Stimulated activated CD4-positive, alpha-beta T cell treated with anti-CD3 and anti-CD28 coated beads, Interleukin-2, amount 100 ng/mL, for 24 hours (primary cell): ENCODE measurements at regions not wholly inside any gene's neighbourhood (a gene's known extent, or its start where the extent isn't known, plus 50 kb on each side); places are given as distances from the start of the nearest gene placed in this dataset.
"Not testable (repeated sequence)": the region's sequence is repeated elsewhere in the genome, so short reads cannot be mapped to it uniquely, and the experiment has no call there.

Experiments used
- DNase-seq, 2 donors: peaks; one replicate each; pipeline ENCODE4 v3.0.0-alpha.2; 2020

DNA sequence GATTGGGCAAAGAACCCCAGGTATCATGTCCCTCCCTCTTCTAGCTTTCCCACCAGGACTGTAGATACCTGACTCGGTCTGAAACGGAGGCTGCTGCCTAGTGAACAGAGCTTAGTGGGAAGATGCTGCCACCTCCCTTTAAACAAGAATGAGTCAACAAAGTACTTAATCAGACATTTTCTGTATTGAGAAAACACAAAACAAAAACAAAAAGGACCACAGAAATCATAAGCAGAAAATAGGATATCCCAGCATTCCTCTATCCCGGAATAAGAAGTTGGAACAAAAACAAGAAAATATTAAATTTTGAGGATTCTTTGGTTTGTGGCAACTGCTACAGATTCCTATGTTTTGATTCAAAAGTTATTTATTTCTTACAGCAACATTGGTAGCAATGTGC, 51.7 kb upstream of the COL8A1 start:
- no peak for DNase-seq

DNA sequence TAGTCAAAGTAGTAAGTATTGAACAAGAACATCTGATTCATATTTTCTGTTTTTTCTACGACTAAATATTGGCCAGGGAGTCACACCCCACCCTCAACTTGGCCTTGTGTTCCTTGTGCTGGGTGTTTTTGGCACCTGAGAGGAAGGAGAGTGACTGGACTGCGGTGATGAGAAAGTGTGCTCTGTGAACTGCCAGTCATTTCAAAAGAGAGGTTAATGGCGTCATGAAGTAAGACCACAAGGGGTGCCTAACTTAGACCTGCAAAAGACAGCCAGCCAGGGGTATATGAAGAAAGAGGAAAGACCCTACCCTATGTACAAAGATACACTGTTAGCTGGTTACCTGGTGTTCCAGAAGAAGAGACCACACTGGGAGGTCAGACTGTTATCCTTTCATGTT, 58.4 kb upstream of the COL8A1 start:
- no peak for DNase-seq

DNA sequence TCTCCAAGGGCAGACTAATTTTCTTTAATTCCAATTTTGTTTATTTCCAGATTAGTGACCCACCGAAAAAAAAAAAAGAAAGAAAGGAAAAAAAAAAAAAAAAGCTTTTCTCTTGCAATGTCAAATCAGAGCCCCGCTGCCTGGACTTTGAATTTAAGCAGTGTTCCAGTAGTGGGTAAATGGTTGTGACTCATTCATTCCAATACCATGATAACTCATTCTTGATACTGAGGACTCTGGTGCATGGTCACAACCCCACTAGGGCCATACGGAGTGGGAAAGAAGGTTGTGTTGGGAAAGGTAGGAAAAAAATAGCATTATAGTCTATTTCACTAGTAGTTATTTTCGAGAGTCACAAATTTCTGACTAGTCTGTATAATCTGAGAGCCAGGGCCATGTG, 59.1 kb upstream of the COL8A1 start:
- no peak for DNase-seq

DNA sequence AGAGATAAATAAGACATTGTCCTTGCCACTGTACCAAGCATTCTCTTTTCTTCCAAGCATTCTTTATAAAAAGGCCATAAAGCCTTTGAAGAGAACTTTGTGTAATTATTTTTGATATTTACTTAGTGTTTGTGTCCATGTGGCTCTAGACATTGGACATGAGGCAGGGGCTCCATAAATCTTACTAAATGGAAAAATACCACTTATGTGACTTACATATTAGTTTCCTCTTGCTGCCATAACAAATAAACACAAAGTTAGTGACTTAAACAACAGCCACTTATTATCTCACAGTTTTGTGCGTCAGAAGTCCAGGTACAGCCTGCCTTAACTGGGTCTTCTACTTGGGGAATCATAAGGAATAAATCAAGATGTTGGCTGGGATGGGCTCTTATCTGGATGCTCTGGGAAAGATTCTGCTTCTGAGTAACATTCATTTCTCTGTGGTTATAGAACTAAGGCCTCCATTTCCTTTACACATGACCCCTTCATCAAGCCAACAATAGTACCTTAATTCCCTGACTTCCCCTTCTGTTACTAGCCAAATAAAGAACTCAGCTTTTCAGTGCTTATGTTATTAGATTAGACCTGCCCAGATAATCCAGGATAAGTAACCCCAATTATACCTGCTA, 59.9 kb upstream of the COL8A1 start:
- no peak for DNase-seq

DNA sequence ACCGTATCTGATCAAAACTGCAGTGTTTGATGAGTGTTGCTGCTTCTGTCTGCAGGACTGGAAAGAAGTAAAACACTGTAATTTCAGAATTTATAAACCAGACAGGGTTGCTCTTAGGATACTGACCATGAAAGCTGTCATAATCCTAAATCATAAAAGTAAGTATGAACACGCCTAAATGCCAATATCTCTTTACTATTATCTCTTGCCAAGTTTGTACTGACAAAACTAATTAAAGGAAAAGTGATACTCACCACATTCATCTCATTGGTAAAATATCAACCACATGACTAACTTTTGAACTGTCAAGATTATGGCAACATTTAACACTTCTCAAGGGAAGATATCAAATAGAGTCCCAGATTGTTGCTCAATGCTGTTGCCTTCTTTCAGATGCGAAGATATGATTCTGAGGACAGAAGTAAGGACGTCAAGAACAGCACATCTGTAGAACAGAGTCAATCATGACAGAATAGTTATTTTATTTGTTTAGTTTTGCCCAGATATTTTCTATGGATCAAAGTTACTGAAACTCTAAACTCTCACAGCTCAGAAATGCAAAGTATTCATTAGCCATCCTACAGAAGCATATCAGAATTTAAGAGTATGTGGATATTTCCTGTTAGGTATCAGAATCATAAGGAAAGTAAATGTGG, 61.4 kb upstream of the COL8A1 start:
- DNase-seq = no peak

DNA sequence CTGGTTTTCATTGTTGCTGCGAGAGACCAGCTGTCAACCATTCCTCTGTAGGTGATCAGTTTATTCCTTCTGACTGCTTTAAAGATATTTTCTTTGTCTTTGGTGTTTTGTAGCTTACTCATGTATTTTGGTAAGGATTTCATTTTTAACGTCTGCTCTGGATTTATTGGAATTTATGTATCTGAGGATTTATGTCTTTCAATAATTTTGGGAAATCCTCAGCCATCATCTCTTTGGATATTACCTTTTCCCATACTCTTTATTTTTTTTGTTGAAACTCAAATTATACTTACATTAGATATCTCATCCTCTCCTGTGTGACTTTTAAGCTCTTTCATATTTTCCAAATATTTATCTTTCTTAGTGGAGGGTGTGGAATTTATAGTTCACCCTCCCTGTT, 62.7 kb upstream of the COL8A1 start:
- no peak for DNase-seq

DNA sequence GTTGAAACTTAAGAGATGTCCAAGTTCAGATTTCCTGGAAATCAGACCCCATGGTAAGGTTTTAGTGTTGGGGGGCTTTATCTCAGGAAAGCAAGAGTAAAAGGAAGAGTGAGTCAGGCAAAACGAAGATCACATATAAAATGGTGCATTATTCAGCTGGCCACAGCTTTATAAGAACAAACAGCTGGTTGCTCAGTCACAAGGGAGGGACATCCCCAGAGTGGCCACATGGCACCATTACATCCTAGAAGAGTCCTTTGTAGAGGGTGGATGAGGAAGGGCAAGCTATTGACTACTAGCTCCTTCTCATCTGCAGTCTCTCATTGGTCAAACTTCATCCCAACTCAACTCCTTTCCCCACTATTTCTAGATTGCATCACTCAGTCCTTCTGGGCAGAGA, 68.3 kb upstream of the COL8A1 start:
- DNase-seq = no peak

DNA sequence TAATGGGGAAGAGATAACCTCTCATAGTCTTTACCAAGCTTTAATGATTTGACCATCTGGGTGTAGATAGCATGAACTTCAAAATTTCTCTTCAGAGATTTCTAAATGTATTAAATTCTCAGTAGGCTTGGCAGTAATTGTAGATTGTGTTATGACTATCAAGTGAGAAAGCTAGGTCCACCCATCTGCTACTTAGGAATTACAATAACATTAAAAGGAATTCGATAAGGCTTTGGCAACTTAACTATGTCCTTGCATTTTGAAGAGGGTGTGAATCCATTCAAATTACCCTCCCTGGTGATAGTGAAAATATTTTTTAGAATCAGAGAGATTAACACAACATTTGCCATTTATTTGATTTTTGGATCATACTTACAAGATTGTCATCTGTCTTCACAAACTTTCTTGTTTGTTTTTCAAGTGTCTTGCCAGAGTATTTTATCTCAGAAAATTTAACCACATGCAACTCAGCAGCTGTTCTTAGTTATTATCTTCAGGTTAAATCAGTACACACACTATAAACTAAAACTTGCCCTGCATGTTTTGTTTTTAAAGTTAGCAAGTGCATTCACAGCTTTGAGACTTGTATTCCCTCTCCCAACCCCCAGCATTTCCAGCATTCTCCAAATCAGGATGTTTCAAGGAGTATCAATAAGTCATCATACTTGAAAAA, 69.6 kb upstream of the COL8A1 start:
- no peak for DNase-seq

DNA sequence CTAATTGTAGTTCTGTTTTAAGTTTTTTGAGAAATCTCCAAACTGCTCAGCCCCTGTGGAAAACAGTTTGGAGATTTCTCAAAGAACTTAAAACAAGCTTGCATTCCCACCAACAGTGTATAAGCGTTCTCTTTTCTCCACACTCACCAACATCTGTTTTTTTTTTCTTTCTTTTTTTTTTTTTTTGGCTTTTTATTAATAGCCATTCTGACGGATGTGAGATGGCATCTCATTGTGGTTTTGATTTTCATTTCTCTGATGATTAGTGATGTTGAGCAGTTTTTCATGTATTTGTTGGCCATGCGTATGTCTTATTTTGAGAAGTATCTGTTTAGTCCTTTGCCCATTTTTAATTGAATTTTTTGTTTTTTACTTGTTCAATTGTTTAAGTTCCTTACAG, 73.1 kb upstream of the COL8A1 start:
- DNase-seq = no peak

DNA sequence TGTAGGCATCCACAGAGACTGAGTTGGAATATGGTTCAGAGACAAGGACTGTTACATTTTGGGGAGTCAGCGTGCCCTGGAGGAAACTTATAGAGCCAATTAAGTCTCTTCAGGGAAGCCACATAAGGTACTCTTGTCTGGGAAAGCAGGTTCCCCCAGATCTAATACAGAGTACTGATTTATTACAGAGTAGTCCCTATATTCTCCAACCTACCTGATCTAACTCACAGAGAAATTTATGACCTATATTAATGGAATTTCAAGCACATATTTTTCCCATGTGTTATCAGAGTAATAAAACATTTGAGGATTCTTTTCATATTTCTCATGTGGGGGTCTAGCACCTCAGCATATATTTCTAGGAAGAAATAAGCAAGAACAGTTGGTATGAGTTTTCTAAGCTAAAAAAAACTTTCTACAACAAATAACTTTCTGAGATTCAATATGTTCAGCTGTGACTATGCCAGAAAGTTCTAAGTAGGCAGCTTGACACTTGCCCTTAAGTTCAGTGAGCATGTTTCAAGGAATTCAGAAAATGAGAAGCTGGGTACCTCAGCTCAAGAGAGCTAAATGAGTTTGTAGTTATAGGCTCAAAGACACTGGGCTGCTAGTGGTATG, 75.3 kb upstream of the COL8A1 start:
- DNase-seq = no peak

DNA sequence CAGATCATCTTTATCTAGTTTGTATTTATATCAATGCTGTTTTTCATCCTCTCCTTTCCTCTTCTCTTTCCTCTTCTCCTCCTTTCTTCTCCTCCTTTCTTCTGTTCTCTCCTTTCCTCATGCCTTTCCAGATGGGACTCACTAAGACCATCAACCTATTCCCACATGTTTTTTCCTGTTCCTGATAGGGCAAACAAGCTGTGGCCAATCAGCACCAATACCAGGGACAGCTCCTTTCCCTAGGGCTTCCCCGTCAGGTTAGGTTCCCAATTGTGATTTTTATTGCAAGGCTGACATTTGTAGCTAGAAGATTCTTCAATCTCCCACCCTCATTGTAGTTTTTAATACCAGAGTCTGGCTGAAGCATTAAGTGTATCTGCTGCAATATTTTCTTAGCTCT, 76.3 kb upstream of the COL8A1 start:
- DNase-seq = no peak

DNA sequence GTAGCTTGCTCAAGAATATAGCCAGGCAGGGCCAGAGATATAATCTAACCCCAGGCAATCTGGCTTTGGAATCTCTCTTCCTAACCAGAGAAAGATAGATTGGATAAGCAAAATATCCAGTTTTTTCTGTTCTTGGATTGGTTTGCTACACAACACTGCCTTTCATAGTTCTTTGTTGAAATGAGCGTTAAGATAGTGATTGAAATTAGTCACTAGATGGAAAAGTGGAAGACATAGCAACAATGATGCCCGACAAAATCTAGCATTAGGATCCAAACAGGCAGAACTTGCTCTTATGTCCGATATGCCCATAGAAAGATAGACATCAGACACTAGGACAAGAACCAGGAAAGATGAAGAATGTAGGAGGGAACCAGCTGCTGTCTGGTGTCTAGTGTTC, 77.3 kb upstream of the COL8A1 start:
- DNase-seq = no peak

DNA sequence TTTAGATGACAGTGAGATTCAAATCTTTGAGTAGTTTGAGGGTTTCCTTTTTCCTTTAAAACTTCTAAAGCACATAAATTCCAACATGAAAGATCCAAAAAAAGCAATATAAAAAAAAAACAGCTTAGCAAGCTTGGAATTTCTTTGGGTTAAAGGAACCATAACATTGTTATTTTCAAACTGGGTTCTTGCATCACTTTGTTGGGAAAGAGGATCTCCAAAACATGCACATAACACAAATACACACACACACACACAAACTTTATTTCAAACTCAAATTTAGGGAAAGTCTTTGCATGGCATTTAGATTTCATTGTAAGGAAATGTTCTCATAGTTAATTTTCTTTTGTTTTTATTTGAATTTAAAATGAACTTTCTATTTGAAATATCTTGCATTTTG, 79.2 kb upstream of the COL8A1 start:
- no peak for DNase-seq

DNA sequence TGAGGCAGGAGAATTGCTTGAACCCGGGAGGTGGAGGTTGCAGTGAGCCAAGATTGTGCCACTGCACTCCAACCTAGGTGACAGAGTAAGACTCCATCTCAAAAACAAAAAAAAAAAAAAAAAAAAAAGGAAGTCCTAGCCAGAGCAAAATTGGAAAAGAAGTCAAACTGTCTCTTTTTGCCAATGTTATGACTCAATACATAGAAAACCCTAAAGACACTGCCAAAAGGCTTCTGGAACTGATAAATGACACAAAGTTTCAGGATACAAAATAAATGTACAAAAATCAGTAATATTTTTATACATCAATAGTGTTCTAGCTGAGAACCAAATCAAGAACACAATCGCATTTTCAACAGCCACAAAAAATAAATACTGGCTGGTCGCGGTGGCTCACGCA, 82.5 kb upstream of the COL8A1 start:
- DNase-seq = not testable (repeated sequence)

DNA sequence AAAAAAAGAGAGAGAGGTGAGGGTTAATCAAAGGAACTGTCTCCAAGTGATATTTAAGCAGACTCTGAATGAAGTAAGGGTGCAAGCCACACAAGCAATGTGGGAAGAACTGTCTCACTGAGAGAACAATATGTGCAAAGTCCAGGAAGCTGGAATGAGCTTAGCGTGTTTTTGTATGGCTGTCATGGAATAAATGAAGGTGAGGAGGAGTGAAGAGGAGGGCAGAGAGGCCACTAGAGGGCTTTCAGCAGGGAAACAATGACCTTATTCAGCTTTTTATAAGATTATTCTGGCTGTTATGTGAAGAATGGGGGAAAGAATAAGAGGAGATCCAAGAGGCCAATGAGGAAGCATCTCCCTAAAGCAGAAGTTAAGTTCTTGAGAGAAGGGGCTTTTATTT, 86.9 kb upstream of the COL8A1 start:
- no peak for DNase-seq

DNA sequence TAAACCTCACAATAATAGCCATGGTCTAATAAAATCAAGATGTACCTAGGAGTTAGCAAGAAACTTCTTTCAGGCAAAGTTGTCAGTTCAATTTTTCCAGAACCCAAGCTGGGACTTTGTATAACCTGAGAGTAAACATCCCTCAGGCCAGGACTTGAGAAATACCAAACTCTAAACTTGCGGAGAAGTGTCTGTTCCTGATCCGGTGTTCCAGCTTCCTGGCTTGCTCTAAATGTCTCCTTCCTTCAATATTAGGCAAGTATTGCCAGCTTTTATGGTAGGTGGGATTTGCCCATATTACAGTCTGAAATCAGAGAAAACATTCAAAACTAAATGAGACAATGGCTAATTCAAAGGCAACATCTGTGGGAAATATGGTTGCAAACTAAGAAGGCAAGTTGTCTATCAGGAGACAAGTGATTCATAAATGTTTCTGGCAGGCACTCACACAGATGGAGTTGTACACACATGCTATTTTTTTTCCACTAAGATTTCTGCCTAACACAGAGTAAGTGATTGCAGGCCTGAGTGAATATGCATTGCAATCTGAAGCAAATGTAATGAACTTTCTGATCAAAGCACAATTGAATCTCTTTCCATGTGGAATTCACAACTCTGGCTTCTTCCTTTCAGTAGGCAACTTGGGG, 88.3 kb upstream of the COL8A1 start:
- DNase-seq = no peak

DNA sequence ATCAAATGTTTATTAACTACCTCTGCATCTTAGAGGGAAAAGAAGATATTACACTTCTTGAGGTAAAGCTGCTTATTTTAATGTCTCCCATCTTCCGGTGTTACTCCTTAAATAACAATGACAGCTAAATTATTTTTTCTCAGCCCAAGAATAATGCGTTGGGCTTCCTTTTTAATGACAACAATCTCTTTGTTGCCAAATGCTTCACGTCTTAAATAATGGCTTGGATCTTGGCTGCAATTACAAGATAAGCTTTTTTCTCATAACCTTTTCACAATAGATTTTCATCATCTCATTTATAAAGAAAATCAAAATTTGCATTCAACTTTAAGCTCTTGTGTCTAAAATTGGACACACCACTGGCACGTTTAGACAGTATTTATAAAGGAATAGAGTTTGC, 89.2 kb upstream of the COL8A1 start:
- DNase-seq = no peak

DNA sequence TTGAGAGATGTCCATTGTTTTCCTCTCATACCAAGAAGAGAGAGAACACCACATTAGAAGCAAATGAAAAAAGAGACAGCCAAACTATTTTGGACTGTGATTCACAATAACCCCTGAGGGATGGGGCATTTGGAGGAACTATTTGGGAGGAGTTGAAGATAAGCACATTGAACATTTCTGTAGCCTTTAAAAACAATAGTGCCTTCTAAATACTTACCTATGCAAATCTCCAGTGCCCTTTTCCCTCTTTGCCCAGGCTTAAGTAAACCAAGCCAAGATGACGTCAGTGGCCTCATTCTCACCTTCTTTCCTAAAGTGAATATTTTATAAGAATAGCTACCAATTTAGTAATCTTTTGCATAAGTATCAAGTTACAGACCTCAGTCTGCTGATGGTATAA, 89.7 kb upstream of the COL8A1 start:
- DNase-seq = no peak

DNA sequence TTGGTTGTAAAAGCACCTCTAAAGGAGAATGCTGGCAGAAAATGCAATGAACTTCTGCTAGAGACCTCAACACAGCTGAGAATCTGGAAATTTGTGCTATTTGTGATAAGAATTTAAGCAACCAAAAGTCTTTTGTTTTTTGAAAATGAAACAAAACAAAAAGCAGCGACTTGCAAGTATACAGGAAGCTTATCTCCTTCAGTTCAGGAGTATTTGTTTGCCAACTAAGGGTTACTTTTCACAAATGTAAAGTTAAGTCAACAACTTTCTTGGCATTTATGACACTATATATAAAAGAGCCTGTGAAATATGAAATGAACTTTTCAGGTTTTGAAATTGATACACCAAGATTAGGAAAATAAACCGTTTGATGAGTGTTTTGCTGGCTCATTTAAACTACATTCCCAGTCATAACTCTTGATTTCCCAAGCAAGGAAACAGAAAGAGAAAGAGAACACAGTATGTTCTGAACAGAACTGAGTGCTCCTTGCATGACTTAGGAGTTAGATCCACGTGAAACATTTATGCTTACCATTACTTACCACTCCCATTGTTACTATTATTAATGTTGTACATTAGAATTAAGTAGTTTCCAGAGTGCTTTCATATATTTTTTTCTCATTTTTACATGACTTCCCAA, 92.3 kb upstream of the COL8A1 start:
- no peak for DNase-seq

DNA sequence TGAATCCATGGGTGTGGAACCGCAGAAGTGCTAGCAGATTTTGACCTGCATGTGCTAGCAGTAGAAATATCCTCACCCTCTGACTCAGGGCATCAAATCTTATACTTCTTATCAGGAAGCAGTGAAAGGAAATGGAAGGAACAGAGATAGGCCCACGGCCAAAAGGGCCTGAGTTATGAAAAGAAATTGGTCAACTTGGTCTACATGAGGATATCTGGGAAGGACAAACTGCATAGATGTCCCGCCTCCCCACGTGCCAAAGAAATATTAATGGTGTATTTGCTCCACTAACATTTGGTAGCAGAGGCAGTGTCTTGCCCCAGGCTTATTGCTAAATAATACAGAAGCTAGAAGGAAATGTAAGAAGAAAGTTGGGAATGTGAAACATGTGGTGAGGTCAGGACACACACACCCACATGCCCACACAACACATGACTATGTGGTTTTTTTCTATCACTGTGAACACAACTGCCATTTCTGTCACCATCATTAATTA, 93.6 kb upstream of the COL8A1 start:
- DNase-seq = no peak

DNA sequence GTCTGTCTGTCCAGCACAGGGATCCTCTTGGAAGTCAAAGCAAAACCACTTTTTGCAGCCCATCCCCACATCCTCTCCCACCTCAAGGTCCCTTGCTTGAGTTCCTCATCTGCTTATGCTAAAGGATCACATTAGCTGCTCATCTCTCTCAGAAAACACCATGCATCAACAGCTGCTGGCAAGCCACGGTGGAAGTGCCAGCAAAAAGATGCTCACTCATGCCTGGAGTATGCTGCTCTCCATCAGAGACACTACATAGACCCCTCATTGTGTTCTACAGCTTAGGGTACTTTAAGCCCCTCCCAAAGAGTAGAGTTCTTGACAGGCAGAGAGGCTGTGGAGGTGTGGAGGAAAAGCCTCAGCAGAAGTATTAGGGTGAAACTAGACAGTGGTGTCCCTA, 94.6 kb upstream of the COL8A1 start:
- no peak for DNase-seq

DNA sequence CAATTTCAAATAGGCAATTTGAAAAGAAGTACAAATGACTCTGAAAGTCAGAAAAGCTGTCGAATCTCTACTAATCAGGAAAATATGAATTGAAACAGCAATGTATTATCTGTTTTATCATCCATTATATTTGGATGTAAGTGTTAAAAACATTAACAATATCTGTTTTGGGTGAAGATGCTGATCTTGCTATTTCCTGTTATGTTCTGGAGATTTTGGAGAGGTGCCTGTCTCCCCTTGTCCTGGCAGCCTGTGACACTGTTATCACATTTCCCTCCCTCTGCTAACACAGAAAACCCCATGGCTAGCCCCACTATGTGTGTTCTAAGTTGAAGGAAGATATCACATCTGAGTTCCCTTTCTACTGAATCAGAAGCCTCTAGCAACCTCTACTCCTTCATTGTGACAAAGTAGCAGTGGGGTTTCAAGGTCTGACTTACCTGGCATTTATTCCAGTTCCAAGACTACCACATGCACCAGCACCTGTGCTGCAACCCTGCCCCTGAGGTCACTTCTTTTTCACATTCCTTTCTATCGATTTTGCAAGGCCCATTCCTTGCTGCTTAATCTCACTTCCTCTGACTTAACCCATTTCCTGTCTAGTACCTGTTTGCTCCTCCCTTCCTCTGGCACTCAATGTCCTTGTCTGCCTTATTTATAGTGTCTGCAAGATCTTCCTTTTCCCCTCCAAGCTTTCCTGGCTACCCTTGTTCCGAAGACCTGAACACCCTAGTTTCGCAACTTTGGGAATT, 95.5 kb upstream of the COL8A1 start:
- no peak for DNase-seq
